Lower lobe of right lung (tissue), 2 donors: ENCODE measurements at regions not wholly inside any gene's neighbourhood (a gene's known extent, or its start where the extent isn't known, plus 50 kb on each side); places are given as distances from the start of the nearest gene placed in this dataset.
"Not testable (repeated sequence)": the region's sequence is repeated elsewhere in the genome, so short reads cannot be mapped to it uniquely, and the experiment has no call there.

ENCODE experiments used
- ATAC-seq, 2 donors: fragments of 200-7000 bp; cut with Tn5 transposase; one replicate each; pipeline ENCODE4 v1.9.1; 2020 to 2022; ENCODE audit warnings: mild to moderate bottlenecking in 2 of 2, moderate library complexity in 2 of 2
- DNase-seq: peaks from one replicate; pipeline ENCODE4 v3.0.0-alpha.2; 2020
- H3K27ac ChIP-seq: fragments of 200-600 bp; one replicate; pipeline ENCODE4 v1.8.0; 2022
- H3K27me3 ChIP-seq: fragments of 200-600 bp; one replicate; pipeline ENCODE4 v1.8.0; 2022; ENCODE audit warnings: low read depth
- H3K36me3 ChIP-seq: fragments of 200-600 bp; one replicate; pipeline ENCODE4 v1.8.0; 2022; ENCODE audit warnings: mild to moderate bottlenecking
- H3K4me1 ChIP-seq: fragments of 200-600 bp; one replicate; pipeline ENCODE4 v1.8.0; 2022
- H3K4me3 ChIP-seq: fragments of 200-600 bp; one replicate; pipeline ENCODE4 v1.8.0; 2022; ENCODE audit warnings: mild to moderate bottlenecking
- H3K9me3 ChIP-seq: fragments of 200-600 bp; one replicate; pipeline ENCODE4 v1.8.0; 2022
- intact Hi-C: fragments of 100-400 bp; cut with DNase I; formaldehyde crosslinking; loops from one replicate; pipeline ENCODE4 v1.11.0; 2022
- TF ChIP-seq, protein P1 (sequence below): fragments of 200-600 bp; IDR thresholded peaks from one replicate; pipeline ENCODE4 v1.8.0; 2022; ENCODE audit warnings: antibody characterized with exemption, mild to moderate bottlenecking
- donor health status: DM: no; HTN: yes; CAD: no; lungs with severe emphysema.

GRCh38 chr10:90064295-90064694, 362.9 kb downstream of the KIF20B start:
- Histone ChIP-seq H3K36me3 (no peaks in the 10 kb centered on the region), H3K9me3 (no peaks in the 10 kb centered on the region), H3K27ac (no peak overlapping the region), H3K4me1 (no peaks in the 10 kb centered on the region), H3K4me3 (no peak overlapping the region), H3K27me3 (no peaks in the 10 kb centered on the region)
- DNase-seq (no peak), ATAC-seq (no peak)
- intact Hi-C loops: no loop called here
- TF ChIP-seq, protein P1, sequence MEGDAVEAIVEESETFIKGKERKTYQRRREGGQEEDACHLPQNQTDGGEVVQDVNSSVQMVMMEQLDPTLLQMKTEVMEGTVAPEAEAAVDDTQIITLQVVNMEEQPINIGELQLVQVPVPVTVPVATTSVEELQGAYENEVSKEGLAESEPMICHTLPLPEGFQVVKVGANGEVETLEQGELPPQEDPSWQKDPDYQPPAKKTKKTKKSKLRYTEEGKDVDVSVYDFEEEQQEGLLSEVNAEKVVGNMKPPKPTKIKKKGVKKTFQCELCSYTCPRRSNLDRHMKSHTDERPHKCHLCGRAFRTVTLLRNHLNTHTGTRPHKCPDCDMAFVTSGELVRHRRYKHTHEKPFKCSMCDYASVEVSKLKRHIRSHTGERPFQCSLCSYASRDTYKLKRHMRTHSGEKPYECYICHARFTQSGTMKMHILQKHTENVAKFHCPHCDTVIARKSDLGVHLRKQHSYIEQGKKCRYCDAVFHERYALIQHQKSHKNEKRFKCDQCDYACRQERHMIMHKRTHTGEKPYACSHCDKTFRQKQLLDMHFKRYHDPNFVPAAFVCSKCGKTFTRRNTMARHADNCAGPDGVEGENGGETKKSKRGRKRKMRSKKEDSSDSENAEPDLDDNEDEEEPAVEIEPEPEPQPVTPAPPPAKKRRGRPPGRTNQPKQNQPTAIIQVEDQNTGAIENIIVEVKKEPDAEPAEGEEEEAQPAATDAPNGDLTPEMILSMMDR: no peak

- no peaks in the 10 kb centered on the region for H3K36me3 ChIP-seq
- TF ChIP-seq, protein P1: no peak
- H3K27ac ChIP-seq: no peak overlapping the region
- ATAC-seq (no peak), DNase-seq (no peak)
- intact Hi-C loops: no loop called here
- H3K9me3 ChIP-seq: no peaks in the 10 kb centered on the region
- H3K4me3 ChIP-seq: no peak overlapping the region
- H3K4me1 ChIP-seq: no peaks in the 10 kb centered on the region
- no peaks in the 10 kb centered on the region for H3K27me3 ChIP-seq
These were observed 365.0 kb downstream of the KIF20B start for GRCh38 chr10:90066435-90066834.

GRCh38 chr10:90075995-90076394, 374.6 kb downstream of the KIF20B start:
- intact Hi-C loops: no loop called here
- no peak for ATAC-seq

DNA sequence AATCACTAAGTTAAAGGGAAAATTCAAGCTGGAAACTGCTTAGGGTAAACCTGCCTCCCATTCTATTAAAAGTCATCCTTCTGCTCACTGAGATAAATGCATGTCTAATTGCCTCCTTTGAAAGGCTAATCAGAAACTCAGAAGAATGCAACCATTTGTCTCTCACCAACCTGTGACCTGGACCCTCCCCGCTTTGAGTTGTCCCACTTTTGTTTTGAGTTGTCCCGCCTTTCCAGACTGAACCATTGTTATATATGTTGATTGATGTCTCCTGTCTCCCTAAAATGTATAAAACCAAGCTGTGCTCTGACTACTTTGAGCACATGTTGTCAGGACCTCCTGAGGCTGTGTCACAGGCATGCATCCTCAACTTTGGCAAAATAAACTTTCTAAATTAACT, 378.4 kb downstream of the KIF20B start:
- no peak overlapping the region for H3K4me3 ChIP-seq
- TF ChIP-seq, protein P1: no peak
- DNase-seq: no peak
- H3K27ac ChIP-seq: no peak overlapping the region
- ATAC-seq: no peak
- H3K27me3 ChIP-seq: no peaks in the 10 kb centered on the region
- H3K9me3 ChIP-seq: no peaks in the 10 kb centered on the region
- intact Hi-C loops: no loop called here
- no peaks in the 10 kb centered on the region for H3K36me3 ChIP-seq
- no peaks in the 10 kb centered on the region for H3K4me1 ChIP-seq

More at GRCh38 chr10:90075995-90076394, 374.6 kb downstream of the KIF20B start:
- H3K27ac ChIP-seq: no peak overlapping the region
- H3K27me3 ChIP-seq: no peaks in the 10 kb centered on the region
- no peaks in the 10 kb centered on the region for H3K4me1 ChIP-seq
- TF ChIP-seq, protein P1: no peak
- H3K9me3 ChIP-seq: no peaks in the 10 kb centered on the region
- DNase-seq: no peak
- H3K4me3 ChIP-seq: no peak overlapping the region
- no peaks in the 10 kb centered on the region for H3K36me3 ChIP-seq

DNA sequence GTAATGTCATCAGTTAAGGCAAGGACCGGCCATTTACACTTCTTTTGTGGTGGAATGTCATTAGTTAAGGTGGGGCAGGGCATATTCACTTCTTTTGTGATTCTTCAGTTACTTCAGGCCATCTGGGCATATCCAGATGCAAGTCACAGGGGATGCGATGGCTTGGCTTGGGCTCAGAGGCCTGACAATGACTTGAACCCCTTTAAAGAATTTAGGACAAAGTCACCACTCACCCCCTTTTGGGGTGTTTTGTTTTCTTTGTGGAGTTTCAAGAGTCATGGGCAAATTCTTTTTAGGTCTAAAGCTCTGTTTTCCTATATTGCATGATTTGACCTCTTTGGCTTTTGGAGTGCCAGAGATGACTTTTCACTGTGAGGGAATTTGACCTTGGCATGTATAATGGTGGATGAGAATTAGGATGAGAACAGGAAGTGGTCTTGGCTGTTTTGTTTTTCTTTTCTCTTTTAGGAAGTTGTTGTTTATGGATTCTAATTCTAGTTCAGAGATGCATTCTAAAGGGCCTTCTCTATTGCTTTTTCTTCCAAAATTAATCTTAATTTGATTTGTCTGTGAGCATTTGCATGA, 385.3 kb downstream of the KIF20B start:
- H3K4me1 ChIP-seq, H3K9me3 ChIP-seq, intact Hi-C loops, H3K27me3 ChIP-seq, H3K4me3 ChIP-seq, H3K36me3 ChIP-seq, ATAC-seq, DNase-seq, H3K27ac ChIP-seq: not testable (repeated sequence)

GRCh38 chr10:90087197-90088023, 386.0 kb downstream of the KIF20B start:
- intact Hi-C loops: no loop called here
- Histone ChIP-seq H3K27ac (no peak overlapping the region), H3K27me3 (no peaks in the 10 kb centered on the region), H3K4me3 (no peak overlapping the region), H3K36me3 (no peaks in the 10 kb centered on the region), H3K9me3 (no peaks in the 10 kb centered on the region), H3K4me1 (no peaks in the 10 kb centered on the region)
- DNase-seq (no peak), ATAC-seq (no peak)
- TF ChIP-seq, protein P1: no peak
